DMS53 treated with DMSO at 0.1 percent for 48 hours (cell line): ENCODE measurements at regions not wholly inside any gene's neighbourhood (a gene's known extent, or its start where the extent isn't known, plus 50 kb on each side); places are given as distances from the start of the nearest gene placed in this dataset.
A peak's percentile ranks its signal among the peaks of the same experiment; 100 is the strongest.

ENCODE experiments used
- DNase-seq: peaks from one replicate; lab custom pipeline; 2025; ENCODE audit not compliant: unreplicated experiment; lab: John Stamatoyannopoulos, UW

DNA sequence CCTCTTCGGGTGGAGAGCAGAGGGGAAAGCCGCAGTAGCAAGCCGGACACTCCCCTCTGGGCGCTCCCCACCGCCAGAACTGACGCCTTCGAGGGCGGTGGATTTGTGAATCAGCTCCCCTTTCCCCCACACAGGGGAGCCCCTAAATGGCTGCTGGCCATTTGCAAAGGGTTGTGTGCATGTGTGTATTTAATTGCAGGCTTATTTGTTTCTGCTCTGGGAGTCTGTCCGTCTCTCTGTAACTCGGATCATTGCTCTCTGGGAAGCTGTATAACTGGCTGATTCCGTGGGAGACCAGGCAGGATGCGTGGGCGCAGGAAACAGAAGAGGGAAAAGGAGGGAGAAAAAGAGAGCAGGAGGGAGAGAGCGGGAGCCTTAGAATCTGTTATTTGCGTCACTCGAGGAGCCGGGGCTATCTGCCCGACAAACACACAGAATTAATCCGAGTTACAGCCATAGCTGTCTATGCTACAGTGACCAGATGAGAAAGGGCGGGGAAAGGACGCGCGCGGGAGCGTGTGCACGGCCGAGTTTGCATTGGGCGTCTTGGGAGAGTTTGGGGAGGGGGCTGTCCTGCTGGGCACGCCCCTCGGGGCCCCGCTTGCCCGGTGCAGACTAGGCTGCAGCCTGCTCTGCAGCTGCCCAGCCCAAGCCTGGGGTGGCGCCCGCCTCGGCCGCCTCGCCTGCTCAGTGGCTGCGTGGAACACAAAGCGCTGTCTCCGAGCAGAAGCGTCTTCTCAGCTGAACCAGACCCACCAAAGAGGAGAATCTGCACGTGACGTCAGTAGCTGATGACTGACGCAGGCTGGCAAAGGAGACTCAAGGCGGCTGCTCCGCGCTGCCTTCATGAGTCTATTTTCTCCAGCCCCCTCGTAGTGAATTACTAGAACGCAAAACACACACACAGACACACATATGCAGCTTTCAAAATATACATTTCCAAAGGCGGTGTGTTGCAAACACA lies 105.3 kb upstream of the HSD17B12 start:
- peak; percentile 16 for DNase-seq

DNA sequence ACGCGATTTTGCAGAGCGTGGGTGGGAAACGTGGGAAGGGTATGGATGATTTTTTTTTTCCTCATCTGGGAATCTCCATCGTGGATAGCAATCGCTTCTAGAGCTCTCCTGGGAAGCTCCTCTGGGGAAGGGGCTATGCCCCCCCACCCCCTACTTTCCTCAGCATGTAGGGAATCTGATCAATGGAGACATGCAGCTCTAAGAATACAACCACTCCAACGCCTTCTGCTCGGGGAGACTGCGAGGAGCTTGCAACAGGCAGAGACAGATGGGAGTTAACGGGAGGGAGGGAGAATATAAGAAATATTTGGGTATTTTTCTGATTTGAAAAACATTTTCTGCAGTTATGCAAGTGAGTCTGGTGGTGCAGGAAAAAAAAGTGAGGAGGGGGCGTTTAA lies 104.6 kb upstream of the HSD17B12 start:
- no peak for DNase-seq

DNA sequence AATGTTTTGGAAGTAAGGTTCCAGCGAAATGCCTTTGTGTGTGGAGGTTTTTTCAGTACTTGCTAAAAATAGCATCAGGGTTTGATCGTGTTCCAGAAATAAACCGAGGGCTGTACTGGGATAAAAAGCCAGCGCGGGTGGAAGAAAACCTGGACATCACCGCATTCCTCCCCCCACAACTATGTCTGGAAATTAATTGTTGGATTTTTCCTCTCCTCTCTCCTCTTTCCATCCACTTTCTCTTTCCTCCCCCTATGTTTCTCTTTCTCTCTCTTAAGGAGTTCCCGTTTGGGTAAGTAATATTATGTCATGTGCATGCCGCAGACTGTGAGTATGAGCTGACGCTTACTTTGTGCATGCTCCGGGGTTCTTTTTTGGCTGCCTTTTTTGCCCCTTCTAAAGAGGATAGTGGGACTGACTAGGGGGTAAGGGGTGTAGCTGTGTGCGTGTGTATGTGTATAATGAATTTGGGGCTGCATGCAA lies 104.2 kb upstream of the HSD17B12 start:
- no peak for DNase-seq

DNA sequence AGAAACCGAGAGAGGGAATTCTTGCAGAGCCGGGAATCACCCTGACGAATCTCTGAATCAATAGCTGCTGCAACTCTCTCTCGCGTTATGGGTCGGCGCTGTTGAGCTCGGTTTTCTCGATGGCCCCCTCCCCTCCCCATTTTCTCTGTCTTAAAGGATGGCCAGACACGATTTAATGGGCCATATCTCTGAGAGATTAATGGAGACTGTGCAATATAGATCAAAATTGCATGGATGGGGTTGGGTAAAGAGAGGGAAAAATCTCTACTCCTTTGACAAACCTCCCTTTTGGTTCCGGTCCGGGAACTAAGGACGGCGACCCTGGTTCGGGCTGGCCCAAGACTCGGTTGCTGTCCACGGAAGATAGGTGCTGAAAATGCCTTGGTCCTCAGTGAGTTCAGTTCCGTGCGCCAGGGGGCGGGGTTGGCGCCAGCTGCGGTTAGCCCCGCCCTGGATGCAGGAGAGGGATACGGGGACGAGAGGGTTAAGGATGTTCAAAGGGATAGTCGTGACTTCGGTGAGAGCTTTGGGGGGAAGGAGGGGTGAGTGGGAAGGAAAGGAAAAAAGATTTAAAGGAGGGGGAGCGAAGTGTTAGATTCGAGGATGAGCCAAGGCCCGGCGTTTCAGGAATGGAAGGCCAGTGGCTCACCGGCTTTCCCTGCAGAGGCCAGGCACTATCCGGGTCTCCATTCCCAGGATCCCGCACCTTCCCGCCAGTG lies 103.6 kb upstream of the HSD17B12 start:
- no peak for DNase-seq

DNA sequence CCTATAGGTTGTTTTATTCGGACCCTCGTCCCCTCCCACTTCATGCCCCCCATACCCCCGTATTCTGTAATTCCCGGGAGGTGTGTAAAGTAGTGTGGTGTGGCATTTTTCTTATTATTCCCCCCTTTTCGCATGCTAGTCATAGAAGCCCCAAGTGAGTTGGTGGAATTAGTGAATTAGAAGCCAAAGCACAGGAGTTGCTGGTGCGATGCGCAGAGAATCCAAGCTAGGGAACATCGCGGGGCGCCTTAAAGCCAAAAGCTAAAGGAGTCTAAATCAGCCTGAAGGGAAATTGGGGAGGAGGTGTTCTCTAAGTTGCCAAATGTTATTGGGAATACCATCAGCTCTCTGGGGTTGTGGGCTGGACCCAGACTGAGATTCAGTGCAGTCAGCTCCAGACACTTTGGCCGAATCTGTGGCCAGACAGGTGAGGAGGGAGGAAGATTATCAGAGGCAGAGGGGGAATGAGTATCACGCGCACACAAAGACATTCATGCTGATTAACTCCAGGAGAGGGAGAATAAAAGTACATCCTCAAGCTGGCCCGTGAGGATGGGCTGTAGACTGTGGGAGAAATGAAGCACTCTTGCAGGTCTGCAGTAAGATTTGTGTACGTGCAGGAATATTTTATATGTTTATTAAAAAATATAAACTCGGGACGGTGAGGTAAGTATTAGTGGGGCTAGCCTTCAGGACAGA lies 102.8 kb upstream of the HSD17B12 start:
- DNase-seq: no peak

DNA sequence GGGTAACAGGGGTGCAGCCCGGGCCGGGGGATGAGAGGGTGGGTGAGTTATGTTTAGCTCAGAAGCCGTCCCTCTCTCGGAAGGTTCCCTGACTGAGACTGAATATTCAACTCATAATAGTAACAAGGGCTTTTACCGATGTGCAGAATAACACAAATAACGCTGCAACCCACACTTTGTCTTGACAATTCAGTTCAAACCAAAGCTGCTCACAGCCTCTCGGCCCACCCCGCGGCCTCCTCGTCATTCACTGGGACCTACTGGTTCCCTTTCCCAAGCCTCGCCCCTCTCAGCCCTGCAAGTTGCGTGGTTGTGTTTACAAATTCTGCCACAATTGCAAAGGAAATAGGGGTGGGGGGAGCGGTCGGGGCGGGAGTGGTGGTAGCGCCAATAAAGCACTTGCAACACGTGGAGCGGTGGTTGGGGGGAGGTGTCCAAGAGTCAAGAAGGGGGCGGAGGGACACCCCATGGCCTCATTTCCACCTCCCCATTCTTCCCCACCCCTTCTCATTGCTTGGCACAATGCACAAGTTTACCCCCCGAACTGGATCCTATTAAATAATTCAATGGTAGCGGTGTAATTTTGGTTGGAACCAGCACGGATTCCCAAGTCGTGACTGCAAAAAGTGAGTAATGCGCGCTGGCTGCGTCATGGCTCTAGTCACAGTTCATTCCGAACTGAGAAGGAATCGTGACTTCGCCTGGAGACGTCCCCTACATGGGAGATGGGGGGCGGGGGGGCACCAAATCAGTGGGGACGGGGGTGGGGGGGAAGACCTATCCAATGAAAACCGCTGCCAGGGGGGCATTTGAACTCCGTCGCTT lies 102.0 kb upstream of the HSD17B12 start:
- no peak for DNase-seq

DNA sequence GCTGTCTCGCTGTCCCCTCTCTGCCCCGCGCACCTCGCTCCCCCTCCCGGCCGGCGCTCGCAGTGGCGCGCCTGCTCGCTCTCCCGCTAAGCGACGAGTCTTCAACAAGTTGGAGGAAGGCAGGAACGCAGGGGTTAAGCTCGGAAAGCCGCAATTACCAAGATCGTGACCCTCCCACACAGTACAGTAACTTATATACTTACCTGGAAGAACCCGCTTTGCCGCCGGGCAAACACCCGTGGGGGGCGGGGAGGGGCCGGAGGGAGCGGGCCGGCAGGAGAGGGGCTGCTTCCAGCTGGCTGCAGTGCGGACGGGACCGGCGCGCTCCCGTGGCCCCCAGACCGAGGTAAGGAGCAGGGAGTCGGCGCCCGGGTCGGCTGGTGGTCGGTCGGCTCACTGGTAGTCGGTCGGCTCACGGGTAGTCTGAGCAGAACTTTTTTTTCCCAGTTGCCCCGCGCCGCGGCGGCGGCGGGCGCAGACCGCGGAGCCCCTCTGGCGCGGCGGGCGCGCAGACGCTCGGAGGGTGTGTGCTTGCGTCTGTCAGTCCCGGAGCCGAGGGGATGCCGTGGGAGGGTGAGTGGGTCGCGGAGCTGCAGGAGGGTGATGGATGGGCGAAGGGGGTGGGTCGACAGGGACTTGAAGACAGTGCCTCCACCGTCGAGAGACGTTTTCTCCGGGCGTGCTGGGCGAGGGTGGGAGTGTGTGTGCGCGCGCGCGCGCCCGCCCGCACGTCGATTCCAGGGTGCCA lies 101.2 kb upstream of the HSD17B12 start:
- no peak for DNase-seq

DNA sequence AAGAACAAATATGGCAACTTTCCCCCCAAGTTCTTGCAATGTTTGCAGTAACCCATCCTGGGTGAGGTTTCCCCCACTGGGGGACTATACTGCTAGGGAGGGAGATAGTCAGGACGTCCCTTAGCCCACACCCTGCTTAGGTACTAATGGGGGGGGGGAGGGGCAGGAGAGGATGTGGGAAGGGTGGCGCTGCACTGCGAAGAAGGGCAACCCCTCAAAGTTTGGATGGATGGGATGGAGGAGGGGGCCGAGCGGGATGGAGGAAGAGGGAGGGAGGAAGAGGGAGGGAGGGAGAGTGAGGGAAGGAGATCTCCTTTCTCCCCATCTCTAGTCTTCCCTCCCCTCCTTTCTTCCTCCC lies 100.6 kb upstream of the HSD17B12 start:
- DNase-seq: no peak

DNA sequence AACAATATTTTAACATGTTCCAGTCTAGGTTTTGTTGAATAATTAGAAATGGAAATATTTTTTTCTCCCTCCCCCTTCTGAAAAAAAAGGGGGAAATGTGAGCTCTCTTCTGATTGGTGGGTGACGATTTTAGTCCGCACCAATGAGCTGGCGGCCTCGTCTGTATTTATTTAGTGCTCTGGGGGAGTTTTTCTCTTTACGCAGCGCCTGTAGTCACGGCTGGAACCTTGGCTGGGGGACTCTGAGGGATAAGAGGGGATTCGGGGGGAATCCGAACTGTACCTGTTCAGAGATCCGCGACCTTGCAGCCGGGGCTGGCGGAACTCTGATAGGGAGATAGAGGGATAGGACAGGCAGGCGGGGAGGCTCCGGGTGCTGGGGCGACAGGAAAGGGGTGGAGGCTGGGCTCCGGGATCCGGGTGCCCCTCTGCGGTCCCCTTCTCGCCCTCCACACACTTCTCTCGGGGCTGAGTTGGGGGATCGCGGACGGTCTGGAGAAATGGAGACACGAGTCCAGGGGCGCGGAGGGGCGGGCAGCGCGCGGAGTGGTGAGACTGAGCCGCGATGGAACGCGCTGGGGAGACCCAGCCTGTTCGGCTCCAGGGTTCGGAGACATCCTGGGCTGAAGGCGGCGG lies 99.7 kb upstream of the HSD17B12 start:
- DNase-seq: no peak

DNA sequence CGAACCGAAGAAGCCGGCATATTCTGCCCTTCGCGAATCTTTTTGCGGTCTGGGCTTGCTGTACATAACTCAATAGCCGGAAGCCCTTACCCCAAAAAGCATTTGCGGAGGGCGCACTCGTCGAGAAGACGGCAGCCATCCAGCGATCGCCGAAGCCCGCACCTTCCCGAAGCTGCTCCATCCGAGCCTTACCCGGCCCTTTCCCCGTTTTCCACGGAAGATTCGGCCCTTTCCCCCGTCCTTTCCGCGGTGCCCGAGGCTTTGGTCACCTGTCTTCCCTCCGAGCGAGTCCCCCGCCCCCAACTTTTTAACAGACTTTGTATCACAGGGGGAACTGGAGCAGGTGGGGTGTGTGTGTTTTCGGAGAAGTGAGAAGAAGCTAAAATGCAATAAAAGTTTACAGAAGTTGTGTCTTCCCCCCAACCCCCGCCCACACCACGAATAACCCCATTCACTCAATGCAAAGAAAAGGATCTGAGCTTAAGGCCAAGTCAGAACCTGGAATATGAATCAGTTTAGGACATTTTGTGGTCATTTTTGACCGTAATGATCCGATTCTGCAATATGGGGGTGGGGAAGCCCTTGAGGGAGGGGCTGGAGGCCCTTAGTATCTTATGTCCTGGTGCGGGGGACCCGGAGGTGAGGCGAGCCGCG lies 99.0 kb upstream of the HSD17B12 start:
- no peak for DNase-seq

DNA sequence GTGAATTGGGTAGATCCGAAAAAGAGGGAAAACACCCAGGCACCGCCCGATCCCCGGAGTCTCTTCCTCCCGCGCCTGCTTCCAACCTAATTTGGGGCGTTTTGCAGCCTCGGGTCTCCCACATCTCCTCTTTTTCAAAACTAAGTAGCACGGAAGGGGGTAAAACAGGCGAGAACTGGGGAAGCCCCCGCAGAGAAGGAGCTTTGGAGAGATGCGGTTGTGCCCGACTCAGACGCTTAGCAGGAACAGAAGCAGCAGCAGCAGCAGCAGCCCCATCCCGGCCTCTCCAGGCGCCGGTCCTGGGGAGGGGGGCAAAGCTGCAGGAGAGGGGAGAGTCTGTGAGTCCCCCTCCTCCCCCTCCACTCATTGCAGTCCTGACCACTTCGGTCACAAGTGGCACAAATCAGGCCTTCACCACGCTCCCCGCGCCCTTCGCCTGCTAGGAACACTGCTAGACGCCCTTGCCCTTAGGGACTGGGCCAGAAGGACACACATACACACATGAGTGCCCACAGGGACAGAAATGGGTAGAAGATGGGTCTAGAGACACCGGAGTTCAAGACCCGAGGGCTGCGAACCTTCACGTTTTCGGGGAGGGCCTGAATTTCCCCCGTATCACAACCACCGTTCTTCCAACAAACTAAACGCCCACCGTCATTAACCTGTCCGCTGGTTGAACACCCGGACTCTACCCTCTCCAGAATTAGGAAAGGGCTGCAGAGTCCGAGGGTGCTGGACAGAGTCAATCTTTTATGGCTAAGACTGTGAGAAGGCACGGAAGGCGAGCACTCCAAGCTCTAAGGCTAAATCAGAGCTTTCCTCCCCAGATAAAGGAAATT lies 98.3 kb upstream of the HSD17B12 start:
- no peak for DNase-seq

DNA sequence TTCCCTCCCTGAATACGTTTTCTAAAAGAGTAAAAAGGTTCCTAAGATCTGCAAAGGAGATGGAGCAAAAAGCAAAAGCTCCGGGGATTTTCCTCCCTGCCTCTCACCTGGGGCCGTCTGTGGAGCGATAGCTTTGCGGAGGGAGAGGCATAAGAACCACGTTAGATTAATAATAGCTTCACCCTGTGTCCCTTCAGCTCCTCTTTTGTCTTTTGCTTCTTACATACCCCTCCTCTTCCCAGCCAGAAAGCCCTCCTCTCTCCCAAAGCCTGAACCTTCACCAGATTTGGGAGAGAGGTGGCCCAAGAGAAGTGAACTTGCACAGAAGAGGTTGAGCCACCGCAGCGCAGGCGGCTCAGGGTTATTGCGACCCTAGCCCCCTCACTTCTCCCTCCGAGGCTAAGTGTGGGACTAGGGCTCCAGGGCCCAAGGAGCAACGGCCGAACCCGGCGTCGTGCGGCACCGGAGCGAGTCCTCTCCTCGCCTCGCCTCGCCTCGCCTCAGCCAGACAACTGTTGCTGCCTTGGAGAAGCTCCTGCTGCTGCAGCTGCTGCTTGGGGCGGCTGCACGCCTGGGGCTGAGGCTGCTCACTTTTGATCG lies 97.6 kb upstream of the HSD17B12 start:
- DNase-seq: no peak

DNA sequence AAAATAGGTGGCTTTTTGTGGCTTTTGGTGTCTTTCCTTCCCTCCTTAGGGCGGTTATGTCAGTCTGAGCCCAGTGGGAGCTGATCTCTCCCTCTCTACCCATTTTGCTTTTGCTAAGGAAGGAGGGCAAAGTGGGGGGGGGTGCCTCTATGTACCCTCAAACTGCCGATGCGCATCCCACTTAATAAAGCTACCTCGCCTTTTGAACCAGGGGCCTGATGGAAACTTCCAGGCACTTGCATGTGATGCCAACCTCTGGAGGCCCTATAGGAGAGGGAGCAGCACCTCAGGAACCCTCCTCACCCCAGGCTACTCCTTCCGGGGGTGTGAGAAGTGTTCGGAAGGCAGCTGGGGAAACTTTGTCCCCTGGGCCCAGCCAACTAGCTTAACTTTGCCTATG lies 97.0 kb upstream of the HSD17B12 start:
- no peak for DNase-seq

DNA sequence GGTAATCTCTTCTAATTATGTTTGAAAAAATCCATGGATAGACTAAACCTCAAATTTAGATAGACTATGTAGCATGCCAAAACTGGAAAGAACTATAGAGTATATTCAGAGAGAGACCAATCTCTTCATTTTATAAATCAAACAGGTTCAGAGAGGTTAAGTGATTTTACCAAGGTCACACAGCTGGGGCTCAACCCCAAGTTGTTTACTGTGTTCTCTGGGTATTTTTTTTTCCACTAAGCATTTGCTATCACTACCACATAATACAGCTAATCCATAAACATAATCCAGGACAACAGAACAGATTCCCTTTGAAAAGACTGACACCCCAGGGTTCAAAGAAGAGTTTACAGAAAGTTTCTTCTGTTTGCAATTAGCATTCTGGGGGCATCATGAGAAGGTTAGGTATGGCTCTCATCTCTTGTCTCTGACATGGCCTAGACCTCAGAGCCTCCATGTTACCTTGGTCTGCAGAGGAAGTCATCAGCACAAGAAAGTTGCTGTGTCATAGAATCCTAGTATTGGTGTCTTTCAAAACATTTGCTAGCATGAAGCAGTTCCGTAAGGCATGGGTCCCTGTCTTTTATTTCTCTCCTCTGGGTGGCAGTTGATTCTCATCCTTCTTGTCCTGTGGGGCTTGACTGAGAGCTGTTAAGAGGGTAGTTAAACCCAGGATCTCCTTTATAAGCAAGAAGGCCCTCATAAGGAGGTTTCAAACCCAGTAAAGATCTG lies 94.5 kb upstream of the HSD17B12 start:
- no peak for DNase-seq

DNA sequence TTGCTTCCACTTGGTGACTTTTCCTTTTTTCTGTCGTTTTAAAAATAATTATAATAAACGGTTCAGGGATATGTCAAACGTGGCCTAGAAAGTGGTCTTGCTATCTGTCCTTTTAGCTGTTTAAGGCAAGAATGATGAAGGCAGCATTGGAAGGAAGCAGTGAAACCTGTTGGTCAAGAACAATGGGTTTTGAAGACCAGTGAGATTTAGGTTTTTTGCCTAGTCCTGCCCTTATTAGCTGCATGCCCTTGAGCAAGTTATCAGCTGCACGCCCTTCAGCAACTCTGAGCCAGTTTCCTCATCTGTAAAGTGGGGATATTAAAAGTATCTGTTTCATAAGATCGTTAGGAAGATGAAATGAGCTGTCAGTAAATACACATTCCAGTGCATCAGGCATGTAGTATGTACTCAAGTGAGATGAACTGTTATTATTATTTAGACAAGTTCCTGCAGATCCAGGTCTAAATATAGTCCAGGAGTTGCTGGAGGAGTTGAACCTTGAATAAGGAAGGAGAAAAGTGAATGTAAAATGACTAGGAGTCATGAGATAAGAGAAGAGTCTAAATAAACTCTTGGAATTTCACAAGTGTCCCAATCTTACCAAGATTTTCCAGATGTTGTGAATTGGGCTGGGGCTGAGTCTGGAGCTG lies 90.8 kb upstream of the HSD17B12 start:
- DNase-seq: no peak

DNA sequence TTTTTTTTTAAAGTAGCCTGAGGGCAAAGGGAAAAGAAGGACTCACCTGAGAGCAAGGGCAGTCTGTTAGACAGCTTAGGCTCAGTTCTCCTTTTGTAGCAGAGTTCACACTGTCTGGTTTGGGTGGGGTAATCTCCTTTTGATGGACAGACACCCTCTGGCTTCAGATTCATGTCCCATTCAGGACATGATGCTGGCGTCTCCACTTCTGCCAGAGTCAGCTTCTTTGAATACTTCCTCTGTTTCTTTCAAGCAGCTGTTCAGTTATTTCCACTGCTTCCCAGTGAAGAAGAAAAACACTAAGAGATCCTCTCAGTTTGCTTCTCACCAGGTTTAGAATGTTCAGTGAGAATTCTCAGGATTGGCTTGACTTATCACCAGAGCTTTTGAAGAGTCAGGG lies 79.0 kb upstream of the HSD17B12 start:
- DNase-seq: no peak

DNA sequence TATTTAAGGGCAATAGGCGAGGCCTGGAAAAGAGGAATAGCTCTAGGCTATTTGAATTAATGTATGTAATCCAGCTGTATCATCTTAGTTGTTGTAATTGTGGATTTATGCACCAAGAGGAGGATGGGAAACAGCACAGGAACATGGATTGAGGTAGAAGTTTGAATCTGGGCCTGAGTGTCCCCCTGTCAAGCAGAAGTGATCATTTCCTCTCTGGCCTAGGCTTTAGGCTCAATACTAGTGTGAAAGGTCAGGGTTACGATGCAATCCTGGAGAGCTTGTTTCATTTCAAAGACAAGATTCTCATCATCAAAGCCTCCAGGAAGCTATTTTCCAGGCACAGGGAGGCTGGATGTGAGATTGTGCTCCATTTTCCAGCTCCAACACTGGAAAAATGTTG lies 77.9 kb upstream of the HSD17B12 start:
- no peak for DNase-seq
